ENCODE measurements at regions not wholly inside any gene's neighbourhood (a gene's known extent, or its start where the extent isn't known, plus 50 kb on each side); places are given as distances from the start of the nearest gene placed in this dataset.

DNA sequence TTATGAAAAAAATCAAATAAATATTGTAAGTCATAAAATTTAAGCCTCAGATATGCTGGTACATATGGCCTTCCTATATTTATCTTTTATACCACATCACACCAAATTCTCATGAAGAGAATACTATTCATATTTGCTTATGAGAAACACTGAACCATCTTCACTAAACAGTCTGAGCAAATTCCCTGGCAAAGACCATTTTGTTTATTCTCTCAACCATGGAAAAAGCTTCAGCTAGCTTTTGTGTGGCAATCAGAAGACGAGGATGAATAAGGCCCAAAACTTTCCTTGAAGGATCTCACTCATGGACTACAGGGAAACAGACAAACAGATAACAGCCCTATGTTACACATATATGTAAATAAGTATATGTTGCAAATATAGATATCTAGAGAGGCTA is 252.1 kb downstream of the TMX3 start:
- no peak for DNase-seq

DNA sequence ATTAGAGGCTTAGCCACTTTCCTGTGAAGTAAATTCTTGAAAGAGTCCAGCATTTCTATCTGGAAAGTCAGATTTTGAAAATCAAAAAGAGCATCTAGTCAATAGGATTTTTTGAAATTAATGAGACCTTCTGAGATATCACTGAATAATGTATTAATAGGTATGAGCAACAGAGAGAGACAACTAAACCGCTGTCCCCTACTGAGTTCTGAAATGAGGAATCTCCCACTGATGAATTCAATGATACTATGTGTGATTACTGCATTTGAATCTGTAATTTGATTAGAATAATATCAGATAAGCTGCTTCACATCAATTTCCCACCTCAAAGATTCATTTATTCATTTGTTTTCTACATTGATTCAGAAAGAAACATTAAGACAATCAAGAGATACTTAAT is 252.8 kb downstream of the TMX3 start:
- DNase-seq = no peak

DNA sequence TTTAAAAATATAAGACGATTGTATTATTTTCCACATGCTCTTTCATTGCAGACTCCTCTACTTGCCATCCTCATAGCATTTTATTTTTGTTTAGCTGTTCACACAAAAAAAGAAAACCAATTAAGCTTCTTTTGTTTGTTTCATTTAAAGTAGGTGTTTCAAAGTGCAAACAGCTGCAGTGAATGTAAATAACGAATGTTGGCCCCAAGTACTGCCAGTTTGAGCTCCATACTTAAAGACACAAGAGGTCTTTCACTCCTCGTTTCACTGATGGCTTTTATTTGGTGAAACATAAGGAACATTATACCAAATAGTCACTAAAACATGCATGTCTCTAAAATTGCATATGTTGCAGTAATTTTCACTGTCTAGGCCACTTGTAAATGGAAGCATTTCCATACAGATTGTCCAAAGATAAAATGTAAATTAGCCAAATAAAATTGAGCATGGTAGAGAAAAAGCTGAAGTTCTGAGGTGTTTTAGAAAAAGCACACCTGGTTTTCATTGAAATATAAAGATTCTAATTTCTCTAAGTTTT is 253.4 kb downstream of the TMX3 start:
- no peak for DNase-seq

DNA sequence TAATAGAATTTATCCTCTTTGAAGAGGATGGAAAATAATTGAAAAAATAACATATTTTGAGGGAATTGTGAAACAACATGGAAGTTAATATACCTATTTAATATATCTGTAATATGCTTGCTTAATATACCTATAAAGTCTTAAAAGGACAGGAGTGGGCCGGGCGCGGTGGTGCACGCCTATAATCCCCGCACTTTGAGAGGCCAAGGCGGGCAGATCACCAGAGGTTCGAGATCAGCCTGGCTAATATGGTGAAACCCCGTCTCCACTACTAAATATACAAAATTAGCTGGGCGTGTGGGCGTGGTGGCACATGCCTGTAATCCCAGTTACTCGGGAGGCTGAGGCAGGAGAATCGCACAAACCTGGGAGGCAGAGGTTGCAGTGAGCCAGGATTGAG is 254.9 kb downstream of the TMX3 start:
- no peak for DNase-seq

DNA sequence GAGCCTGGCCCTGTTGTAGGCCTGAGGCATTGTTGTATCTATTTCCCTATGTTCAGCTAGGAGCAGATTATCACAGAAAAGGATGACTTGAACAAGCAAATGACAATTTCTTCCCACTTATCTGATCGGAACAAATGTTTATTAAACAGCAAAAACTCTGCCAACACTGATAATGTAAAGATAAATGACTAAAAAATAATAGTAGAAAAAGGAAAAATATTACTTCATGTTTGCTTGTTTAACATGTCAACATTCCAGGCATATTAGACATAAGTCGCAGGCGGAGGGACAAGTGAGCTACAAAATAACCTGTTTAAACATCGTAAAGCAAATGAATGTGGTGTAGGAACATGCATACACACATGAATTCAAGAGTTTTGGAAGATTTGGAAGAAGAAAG is 257.9 kb downstream of the TMX3 start:
- DNase-seq = no peak

DNA sequence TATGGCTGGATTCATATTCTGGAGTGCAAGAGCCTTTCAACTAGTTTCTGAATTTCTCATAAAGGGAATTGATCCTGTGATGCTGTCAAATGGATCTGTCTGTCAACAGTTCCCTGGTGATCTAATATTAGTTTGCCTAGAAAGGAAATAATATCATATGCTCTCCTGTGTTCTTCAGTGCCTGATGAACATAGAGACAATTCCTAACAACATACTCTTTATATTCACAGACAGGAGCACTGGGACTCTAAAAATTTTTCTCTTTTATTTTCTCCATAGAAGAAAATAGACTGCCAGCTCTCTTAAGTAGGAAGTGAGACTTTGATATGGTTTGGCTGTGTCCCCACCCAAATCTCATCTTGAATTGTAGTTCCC is 259.7 kb downstream of the TMX3 start:
- DNase-seq = no peak

DNA sequence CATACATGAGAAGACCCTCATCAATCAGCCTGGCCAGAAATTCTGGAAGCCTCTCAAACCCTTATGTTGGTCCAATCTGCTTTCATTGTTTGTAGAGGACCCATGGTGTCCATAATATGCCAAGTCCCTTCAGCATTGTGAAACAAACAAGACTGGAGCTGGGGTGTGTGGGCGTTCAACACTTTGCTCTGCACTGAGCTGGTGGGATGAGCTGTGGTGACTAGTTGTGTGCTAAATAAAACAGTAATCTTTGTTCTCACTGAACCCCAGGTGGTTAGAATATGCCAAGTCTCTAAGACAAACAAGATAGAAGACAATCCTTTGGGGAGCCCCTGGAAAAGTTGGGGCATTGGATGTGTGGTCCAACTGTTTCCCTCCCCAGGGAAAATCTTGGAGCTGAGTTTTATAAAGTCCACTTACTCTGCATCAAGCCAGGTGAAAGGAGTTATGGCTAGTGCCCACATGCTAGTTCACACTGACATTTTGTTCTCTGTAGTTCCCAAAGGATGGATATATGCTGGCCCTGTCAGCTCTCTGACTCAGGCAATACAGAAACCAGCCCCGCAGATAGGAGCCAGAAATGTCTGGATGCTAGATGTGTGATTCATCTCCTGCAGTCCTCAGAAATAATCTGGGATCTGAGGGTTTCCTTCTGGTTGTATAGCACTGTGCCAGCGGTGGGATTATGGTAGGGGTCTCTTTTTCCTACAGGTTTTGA is 260.2 kb downstream of the TMX3 start:
- DNase-seq = no peak

DNA sequence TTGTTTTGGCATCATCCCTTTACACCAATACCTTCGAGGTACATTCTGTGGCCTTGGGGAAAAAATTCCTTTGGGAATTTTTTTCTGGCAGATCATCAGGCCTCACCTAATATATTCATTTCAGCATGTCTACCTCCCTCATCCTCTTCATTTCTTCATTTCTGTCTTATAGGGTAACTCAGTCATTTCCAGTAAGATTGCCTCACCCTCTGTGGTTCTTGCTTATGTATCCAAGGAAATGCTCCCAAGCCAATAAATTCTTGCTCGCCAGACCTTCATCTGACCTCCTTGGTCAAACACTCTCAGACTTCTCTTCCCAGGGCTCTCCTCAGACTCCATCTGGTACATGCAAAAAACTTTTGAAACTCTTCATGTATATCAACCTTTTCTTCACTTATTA is 265.6 kb downstream of the TMX3 start:
- DNase-seq = no peak

DNA sequence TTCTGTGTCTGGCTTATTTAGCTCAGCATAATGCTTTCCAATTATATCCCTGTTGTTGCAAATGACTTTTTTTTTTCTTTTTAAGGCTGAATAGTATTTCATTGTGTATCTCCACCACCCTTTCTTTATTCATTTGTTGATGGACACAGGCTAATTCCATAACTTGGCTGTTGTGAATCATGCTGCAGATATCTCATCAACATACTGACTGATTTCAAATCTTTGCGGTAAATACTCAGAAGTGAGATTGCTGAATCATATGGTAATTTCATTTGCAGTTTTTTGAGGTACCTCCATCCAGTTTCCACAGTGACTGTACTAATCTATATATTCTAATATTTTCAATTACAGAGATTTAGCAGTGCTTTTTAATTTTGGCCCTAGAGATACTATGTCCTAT is 266.2 kb downstream of the TMX3 start:
- no peak for DNase-seq

DNA sequence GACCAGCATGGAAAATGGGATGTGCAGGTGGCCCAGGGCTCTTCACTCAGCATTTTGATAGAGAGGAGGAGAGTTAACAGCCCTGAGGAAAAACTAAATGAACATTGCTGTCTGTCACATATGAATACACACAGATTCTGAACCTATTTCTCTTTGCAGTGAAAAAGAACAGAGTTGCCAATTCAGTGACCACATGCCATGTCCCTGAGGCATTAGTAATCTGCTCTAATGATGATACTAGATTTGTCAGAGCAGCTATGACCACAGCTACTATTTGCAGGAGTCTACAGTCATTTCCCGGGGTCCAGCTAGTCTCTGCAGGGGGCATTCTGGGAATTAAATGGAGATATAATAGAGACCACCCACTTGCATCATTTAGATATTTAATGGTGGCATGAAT is 267.6 kb downstream of the TMX3 start:
- no peak for DNase-seq

DNA sequence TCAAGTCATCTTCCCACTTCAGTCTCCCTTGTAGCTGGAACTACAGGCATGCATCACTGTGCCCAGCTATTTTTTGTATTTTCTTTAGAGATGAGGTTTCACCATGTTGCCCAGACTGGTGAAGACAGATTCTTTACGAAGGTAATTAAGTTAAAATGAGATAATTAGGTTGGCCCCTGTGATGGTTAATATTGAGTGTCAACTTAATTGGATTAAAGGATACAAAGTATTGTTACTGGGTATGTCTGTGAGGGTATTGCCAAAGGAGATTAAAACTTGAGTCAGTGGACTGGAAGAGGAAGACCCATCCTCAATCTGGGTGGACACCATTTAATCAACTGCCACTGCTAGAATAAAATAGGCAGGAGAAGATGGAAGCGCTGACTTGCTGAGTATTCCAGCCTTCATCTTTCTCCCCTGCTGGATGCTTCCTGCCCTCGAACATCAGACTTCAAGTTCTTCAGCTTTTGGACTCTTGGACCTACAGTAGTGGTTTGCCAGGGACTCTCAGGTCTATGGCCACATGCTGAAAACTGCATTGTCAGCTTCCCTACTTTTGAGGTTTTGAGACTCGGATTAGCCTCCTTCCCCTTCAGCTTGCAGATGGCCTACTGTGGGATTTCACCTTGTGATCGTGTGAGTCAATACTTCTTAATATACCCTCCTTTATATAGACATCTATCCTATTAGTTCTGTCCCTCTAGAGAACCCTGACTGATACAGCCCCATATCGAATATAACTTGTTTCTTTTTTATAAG is 269.1 kb downstream of the TMX3 start:
- no peak for DNase-seq

DNA sequence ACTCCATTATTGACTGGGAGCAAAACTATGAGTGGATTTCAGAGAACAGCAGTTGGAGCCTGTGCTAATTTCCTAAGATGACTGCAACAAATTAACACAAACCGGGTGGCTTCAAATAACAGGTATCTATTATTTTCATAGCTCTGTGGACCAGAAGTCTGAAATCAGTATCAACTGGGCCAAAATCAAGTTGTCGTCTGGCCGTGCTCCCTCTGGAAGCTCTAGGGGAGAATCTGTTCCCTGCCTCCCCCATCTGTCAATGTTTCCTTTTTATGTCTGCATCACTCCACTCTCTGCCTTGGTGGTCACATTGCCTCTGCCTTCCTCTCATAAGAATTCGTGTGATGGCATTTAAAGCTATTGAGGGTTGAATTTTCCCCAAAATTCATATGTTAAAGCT is 269.8 kb downstream of the TMX3 start:
- DNase-seq = no peak

DNA sequence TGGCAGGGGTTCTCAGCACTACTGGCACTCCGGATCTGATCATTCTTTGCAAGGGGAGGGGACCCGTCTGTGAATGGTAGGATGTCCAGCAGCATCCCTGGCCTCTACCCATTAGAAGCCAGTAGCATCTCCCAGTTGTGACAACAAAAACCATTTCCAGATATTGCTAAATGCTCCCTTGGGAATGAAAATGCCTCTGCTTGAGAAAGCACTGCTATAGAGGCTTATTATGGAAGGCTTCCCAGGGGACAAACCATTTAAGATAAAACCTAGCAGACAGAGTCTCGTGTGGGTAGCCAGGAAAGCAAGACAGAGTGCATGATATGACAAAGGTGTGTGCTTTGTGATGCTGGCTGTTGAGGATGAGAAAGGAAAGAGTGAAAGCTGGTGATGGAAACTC is 273.7 kb downstream of the TMX3 start:
- DNase-seq = no peak

DNA sequence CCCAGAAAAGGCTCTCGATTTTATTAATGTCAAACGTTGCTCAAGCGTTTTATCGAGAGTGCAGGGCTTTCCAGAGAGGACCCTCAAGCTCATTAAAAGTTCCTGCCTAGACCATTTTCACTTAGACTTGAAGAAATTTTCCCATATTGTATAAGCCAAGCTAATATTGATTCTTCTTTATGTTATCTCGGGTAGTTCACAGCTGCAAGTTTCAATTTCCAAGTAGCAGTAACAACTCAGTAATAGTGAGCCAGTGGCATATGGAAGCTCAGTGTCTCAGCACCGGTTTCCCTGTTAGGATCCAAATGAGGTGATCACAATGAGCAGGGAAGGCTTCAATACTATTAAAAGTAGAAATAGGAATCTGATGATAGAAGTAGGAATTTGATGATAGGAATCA is 274.5 kb downstream of the TMX3 start:
- DNase-seq = no peak

DNA sequence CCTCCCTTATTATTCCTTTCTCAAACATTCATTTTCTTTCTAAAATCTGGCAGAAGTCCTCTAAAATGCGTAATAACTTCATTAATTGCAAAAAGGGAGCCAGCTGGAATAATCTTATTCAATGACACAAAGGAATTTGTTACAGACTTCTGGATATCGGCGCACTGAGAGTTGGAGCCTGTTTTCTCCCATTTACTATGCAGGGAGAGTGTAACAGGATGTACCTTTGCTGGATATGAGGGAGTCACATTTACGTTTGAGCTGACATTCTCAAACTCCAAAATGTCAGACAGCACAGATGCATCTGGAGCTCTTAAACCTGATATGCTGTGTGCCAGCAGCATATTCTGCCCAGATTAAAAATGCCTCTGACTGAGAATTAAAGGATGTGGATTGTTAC is 275.3 kb downstream of the TMX3 start:
- DNase-seq = no peak

DNA sequence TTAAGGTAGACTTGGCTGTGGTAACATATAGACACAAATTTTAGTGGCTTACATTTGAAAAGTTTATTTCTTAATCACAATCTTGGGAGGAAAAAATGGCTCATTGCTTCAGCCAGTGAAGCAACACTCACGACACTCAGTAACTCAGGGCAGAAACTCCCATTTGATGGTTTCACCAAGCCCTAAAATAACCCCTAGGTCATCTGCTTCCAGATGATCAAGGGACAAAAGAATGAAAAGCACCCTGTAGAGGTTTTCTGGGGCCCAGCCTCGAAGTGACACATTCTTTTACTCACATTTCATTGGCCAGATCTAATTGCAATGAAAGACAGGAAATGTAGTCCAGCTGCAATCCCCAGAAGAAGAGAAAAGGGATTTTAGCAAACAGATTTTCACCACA is 275.9 kb downstream of the TMX3 start:
- no peak for DNase-seq

DNA sequence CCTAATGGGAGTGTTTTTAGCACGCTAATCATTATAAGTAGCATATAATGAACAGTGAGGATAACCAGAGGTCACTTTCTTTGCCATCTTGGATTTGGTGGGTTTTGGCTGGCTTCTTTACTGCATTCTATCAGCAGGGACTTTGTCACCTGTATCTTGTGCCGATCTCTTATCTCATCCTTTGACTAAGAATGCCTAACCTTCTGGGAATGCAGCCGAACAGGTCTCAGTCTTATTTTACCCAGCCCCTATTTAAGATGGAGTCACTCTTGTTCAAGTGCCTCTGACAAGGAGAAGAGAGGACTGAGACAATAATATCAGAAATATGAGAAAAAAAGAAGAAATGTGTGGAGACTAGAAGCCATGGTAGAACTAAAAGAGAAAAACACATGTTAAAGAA is 276.4 kb downstream of the TMX3 start:
- no peak for DNase-seq

DNA sequence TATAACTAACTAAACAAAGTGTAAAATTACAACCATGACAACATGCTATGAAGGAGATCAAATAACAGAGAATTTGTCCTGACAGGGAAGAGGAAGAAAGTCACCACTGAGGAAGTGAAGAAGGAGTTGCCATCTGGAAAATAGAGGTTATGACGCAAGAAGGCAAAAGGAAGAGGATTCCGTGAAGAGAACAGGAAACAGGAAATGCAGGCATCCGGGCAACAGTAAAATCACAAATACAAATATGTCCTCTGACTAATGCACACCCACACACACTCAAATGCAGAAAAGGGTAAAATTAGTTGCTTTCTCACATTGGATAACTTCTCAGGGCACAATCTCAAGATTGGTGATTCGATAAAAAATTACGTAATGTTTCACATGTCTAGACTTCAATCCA is 278.4 kb downstream of the TMX3 start:
- no peak for DNase-seq

DNA sequence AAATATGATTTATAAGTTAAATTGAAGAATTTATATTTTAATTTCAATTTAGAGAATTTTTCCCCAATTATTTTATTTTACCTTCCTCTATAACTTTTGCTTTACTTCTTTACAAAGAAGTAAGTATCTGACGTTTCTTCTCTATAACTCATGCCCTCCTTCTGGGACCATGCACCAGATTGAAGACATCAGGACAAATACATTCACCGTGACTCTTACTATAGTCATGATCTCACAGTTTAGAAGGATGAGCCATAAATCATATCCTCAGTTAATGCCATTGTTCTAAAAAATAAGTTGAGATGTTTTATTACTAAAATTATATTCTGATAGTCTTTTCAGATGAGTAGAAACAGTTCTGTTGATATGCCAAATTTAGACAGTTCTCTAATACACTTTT is 279.3 kb downstream of the TMX3 start:
- DNase-seq = no peak

DNA sequence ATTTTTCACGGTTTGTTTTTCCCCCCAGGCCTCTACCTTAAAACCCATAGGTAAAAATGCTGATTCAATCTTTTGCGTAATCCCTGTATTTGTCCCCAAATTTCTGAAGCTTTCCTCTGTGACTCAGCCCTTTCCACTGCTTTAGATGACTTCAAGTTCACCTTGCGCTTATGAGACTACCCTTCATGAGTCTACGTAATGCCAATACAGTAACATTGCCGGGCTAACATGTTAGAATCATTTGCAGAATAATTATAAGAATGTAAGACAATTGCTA is 283.0 kb downstream of the TMX3 start:
- DNase-seq = no peak

DNA sequence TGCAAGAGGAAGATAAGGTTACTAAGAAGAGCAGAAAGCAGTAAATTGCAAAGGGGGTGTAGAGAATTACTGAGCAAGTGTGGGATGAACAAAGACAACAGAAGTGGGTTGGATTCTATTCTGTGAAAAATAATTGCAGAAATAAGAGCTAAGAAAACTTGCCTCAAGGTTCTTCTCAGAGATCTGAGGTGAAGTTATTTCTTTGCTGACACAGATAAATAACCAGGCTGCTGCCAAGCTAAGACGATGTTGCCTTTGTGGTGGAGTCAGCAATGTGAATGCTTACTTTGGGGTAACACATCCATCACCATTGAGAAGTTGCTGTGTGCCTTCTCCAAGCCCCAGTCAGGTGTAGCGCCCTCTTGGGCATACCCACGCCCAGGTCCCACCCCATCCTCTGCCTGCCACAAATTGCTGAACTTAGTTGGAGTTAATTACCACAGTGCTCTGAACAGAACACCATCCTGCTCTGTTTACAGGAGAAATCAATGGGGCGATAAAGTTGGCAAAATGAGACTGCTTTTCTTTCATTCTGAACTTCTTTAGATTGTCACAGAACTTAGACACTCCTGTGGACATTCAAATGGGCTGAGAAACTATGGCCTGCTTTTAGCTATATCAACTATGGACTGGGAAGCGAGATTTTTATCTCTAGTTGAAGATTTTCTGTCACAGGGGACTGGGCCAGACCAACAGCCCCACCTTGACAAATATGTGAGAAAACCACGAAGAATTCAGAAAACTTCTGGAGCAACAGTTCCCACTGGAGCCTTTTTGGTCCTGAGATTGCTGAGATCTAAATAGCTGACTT is 283.6 kb downstream of the TMX3 start:
- no peak for DNase-seq

DNA sequence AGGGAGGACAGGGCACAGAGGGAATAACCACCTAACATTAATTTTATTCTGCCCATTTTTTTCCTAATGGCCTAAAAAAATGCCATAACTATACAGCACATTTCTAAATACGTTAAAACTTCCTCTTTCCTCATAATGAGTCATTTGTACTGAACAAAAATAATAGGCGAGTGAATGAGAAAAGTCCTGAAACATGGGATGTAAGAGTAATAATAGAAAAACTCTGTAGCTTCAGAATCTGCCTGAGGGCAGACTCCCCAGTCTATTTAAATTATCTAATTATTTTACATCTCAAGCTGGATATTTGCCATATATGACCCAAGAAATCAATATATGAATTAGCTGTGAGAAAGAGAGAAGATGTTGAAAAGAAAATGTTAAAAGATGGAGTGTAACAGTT is 285.1 kb downstream of the TMX3 start:
- DNase-seq = no peak

DNA sequence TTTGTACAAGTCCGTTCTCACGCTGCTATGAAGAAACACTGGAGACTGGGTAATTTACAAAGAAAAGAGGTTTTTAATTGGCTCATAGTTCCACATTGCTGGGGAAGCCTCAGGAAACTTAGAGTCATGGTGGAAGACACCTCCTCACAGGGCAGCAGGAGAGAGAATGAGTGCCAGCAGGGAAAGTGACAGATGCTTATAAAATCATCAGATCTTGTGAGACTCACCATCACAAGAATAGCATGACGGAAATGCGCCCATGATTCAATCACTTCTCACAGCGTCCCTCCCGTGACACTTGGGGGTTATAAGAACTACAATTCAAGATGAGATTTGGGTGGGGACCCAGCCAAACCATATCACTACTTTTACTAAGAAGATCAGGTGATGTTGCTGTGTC is 285.8 kb downstream of the TMX3 start:
- no peak for DNase-seq

DNA sequence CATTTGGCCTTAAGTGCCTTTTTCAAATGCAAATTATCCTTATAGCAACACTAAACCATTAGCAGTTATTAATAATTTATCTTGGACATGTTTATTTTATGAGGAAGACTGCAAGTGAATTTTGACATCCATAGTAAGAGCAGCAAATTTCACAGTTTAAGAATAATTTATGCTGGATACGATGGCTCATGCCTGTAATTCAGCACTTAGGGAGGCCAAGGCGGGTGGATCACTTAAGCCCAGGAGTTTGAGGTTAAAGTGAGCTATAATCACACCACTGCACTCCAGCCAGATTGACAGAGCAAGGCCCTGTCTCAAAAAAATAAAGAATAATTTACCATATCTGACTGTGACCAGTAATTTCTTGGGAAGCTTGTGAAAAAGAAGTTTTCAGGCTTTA is 286.2 kb downstream of the TMX3 start:
- DNase-seq = no peak

All from CD4-positive, alpha-beta T cell treated with Interleukin-1 beta for 1 hour (primary cell).